GM12892 (cell line): ENCODE measurements at regions not wholly inside any gene's neighbourhood (a gene's known extent, or its start where the extent isn't known, plus 50 kb on each side); places are given as distances from the start of the nearest gene placed in this dataset.

Source experiments
- POLR2A ChIP-seq: IDR thresholded peaks from 2 replicates; pipeline ENCODE4 v1.6.1; 2011; ENCODE audit warnings: low read depth, low read length, control low read depth
- POLR2AphosphoS5 ChIP-seq: IDR thresholded peaks from 2 replicates; pipeline ENCODE4 v1.6.1; 2011; ENCODE audit warnings: low read depth, low read length, control low read depth
- TAF1 ChIP-seq: IDR thresholded peaks from 2 replicates; pipeline ENCODE4 v1.6.1; 2011; ENCODE audit warnings: low read depth, mild to moderate bottlenecking, control low read depth, low read length, borderline replicate concordance

DNA sequence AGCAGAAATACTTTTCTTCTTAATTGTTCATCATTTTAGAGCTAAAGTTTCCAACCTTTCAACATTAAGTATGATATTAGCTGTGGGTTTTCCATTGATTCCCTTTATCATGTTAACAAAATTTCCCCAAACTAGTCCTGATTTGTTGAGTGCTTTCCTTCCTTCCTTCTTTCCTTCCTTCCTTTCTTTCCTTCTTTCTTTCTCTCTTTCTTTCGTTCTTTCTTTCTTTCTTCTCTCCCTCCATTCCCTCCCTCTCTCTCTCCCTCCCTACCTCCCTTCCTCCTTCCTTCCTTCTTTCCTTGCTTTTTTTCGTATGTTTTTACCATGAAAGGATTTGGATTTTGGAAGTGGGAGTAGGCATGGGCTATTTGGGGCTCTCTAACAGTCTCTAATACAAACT, 133.5 kb downstream of the LMNTD1 start:
- TF ChIP-seq POLR2AphosphoS5 (no peak), TAF1 (no peak), POLR2A (no peak)
